Gastroesophageal sphincter (tissue), 4 donors: ENCODE measurements at regions not wholly inside any gene's neighbourhood (a gene's known extent, or its start where the extent isn't known, plus 50 kb on each side); places are given as distances from the start of the nearest gene placed in this dataset.

Experiments used
- ATAC-seq: fragments of 150-250 bp; one replicate; pipeline ENCODE4 v1.9.1; 2016; ENCODE audit warnings: mild to moderate bottlenecking, moderate library complexity
- H3K27ac ChIP-seq, 4 donors: fragments of 200-600 bp; sonication (generic) in 3 of 4; 1 replicate in 3 of 4; 2 replicates in 1 of 4; pipeline ENCODE4 v1.5.1; 2016 to 2019
- H3K27me3 ChIP-seq: fragments of 200-600 bp; sonication (generic); one replicate; pipeline ENCODE4 v1.5.1; 2019
- H3K36me3 ChIP-seq, 2 donors: fragments of 200-600 bp; sonication (generic); one replicate each; pipeline ENCODE4 v1.5.1; 2019; ENCODE audit warnings: control low read depth in 1 of 2
- H3K4me1 ChIP-seq, 3 donors: fragments of 200-600 bp; sonication (generic); 1 replicate in 2 of 3; 2 replicates in 1 of 3; pipeline ENCODE4 v1.5.1; 2016 to 2019; ENCODE audit warnings: control low read depth in 2 of 3
- H3K4me3 ChIP-seq, 2 donors: fragments of 200-600 bp; sonication (generic); one replicate each; pipeline ENCODE4 v1.5.1; 2019; ENCODE audit warnings: mild to moderate bottlenecking in 1 of 2, moderate library complexity in 1 of 2
- H3K9me3 ChIP-seq, 3 donors: fragments of 200-600 bp; sonication (generic); one replicate each; pipeline ENCODE4 v1.5.1; 2017 to 2019; ENCODE audit warnings: control low read depth in 2 of 3
- CTCF ChIP-seq, 4 experiments: fragments of 200-600 bp in 2 of 4; fragments of 450-650 bp in 2 of 4; sonication (generic) in 1 of 4; IDR thresholded peaks; one replicate each; pipeline ENCODE4 v1.5.1; 2017 to 2019; ENCODE audit warnings: antibody characterized with exemption in 4 of 4, mild to moderate bottlenecking in 2 of 4, moderate library complexity in 2 of 4
- EP300 ChIP-seq: sonication (generic); formaldehyde crosslinking; IDR thresholded peaks from one replicate; pipeline ENCODE4 v1.6.1; 2017; ENCODE audit warnings: antibody characterized with exemption, mild to moderate bottlenecking
- POLR2A ChIP-seq, 2 donors: fragments of 450-650 bp; IDR thresholded peaks; one replicate each; pipeline ENCODE4 v1.6.1; 2017; ENCODE audit warnings: antibody characterized with exemption in 2 of 2, mild to moderate bottlenecking in 2 of 2, moderate library complexity in 1 of 2
- POLR2AphosphoS5 ChIP-seq: sonication (generic); formaldehyde crosslinking; IDR thresholded peaks from one replicate; pipeline ENCODE4 v1.6.1; 2017; ENCODE audit warnings: antibody characterized with exemption
- WGBS, 2 donors: methylation state at CpG; one replicate each; pipeline ENCODE4 v1.1.5; 2018; ENCODE audit warnings: low coverage in 1 of 2; 5-methylcytosine and 5-hydroxymethylcytosine counted together

- 80 to 91% methylated on average over 1 to 4 of the region's 4 CpGs for WGBS, 2 donors
- no peak overlapping the region for H3K27ac ChIP-seq
- TF ChIP-seq POLR2AphosphoS5 (no peak), CTCF (IDR thresholded peaks at IDR 0.05) (no peak)
- H3K36me3 ChIP-seq = no peaks in the 10 kb centered on the region
- no peak for ATAC-seq
- no peak overlapping the region for H3K4me3 ChIP-seq
- H3K9me3 ChIP-seq = no peaks in the 10 kb centered on the region
- H3K27me3 ChIP-seq = peaks cover 19% of the 10 kb centered on the region
- peaks cover 0 to 19% (median 0%) of the 10 kb centered on the region in 3 donors for H3K4me1 ChIP-seq
Measured at GRCh38 chr2:219706823-219707281, 79.4 kb downstream of the SLC4A3 start.

GRCh38 chr2:219707496-219708285 lies 80.3 kb downstream of the SLC4A3 start:
- TF ChIP-seq EP300 (no peak), CTCF (IDR thresholded peaks at IDR 0.05) (no peak), POLR2AphosphoS5 (no peak), POLR2A (IDR thresholded peaks at IDR 0.05) (no peak)
- no peak overlapping the region for H3K27ac ChIP-seq
- 57 to 67% methylated on average over 4 of the region's 4 CpGs for WGBS, 2 donors
- ATAC-seq = no peak
- peaks cover 19% of the 10 kb centered on the region for H3K27me3 ChIP-seq
- peaks cover 0 to 11% (median 0%) of the 10 kb centered on the region in 3 donors for H3K4me1 ChIP-seq
- H3K4me3 ChIP-seq = no peak overlapping the region
- no peaks in the 10 kb centered on the region for H3K9me3 ChIP-seq
- no peaks in the 10 kb centered on the region for H3K36me3 ChIP-seq

- H3K27ac ChIP-seq = no peak overlapping the region
- H3K4me1 ChIP-seq = no peaks in the 10 kb centered on the region
- TF ChIP-seq CTCF (IDR thresholded peaks at IDR 0.05) (no peak), POLR2AphosphoS5 (no peak), POLR2A (IDR thresholded peaks at IDR 0.05) (no peak), EP300 (no peak)
- WGBS, 2 donors = 31 to 40% methylated on average over 1 to 2 of the region's 2 CpGs
- peaks cover 19% of the 10 kb centered on the region for H3K27me3 ChIP-seq
- H3K4me3 ChIP-seq = no peak overlapping the region
- H3K9me3 ChIP-seq = no peaks in the 10 kb centered on the region
- no peaks in the 10 kb centered on the region for H3K36me3 ChIP-seq
- ATAC-seq = no peak
Measured at GRCh38 chr2:219709331-219709761, 81.9 kb downstream of the SLC4A3 start.

- 63% methylated on average over 1 of the region's 1 CpG for WGBS, 2 donors
- no peaks in the 10 kb centered on the region for H3K9me3 ChIP-seq
- no peak for TF ChIP-seq POLR2A (IDR thresholded peaks at IDR 0.05)
- no peak for TF ChIP-seq EP300
- no peak for TF ChIP-seq POLR2AphosphoS5
- TF ChIP-seq CTCF (IDR thresholded peaks at IDR 0.05) = no peak
- H3K27ac ChIP-seq = no peak overlapping the region
- H3K36me3 ChIP-seq = no peaks in the 10 kb centered on the region
- peaks cover 20% of the 10 kb centered on the region for H3K27me3 ChIP-seq
- ATAC-seq = no peak
- no peak overlapping the region for H3K4me3 ChIP-seq
- H3K4me1 ChIP-seq = no peaks in the 10 kb centered on the region
Measured at GRCh38 chr2:219713110-219713509, 85.7 kb downstream of the SLC4A3 start.
